SK-N-SH (cell line): ENCODE measurements at regions not wholly inside any gene's neighbourhood (a gene's known extent, or its start where the extent isn't known, plus 50 kb on each side); places are given as distances from the start of the nearest gene placed in this dataset.

Experiments
- CTCF ChIA-PET: fragments of 300-600, 350-600 bp; formaldehyde crosslinking; extraction: SDS; loops from one replicate; lab custom pipeline; 2021; lab: Yijun Ruan, JAX
- POLR2A ChIA-PET: fragments of 350-600 bp; sonication (Branson Sonifier 250); formaldehyde crosslinking; extraction: SDS; loops from one replicate; lab custom pipeline; 2020; ENCODE audit warnings: antibody characterized with exemption, inconsistent platforms; lab: Yijun Ruan, JAX
- DNase-seq: peaks from one replicate; pipeline ENCODE4 v3.0.0; 2012
- H2AFZ ChIP-seq: fragments of 200-600 bp; sonication (generic); 2 replicates; pipeline ENCODE4 v1.8.1; 2016; ENCODE audit warnings: antibody characterized with exemption, mild to moderate bottlenecking, low read depth
- H3F3A ChIP-seq: fragments of 200-600 bp; sonication (generic); replicated peaks from 2 replicates; pipeline ENCODE3; 2016; ENCODE audit warnings: antibody characterized with exemption, mild to moderate bottlenecking; ENCODE audit not compliant: insufficient read depth
- H3K27ac ChIP-seq, 2 experiments: fragments of 200-500 bp in 1 of 2; fragments of 200-600 bp in 1 of 2; sonication (Bioruptor generic) in 1 of 2; sonication (generic), shearing (Covaris generic) in 1 of 2; 2 replicates each; pipeline versions ENCODE4 v1.5.1 to v1.6.1; 2014 to 2016; ENCODE audit warnings: low read depth in 2 of 2, inconsistent platforms in 1 of 2, low read length in 1 of 2, mild to moderate bottlenecking in 1 of 2, mixed read lengths in 1 of 2
- H3K27me3 ChIP-seq: fragments of 200-600 bp; sonication (generic), shearing (Covaris generic); 2 replicates; pipeline ENCODE4 v1.6.1; 2016; ENCODE audit warnings: mixed run types; ENCODE audit not compliant: insufficient read depth
- H3K36me3 ChIP-seq, 2 experiments: fragments of 200-500 bp in 1 of 2; fragments of 200-600 bp in 1 of 2; sonication (Bioruptor generic) in 1 of 2; sonication (generic) in 1 of 2; replicated peaks in 1 of 2; 2 replicates each; pipeline versions ENCODE3 to v1.5.1; 2014 to 2016; ENCODE audit warnings: low read length in 1 of 2, mild to moderate bottlenecking in 1 of 2; ENCODE audit not compliant: insufficient read depth in 2 of 2, control insufficient read depth in 1 of 2
- H3K4me1 ChIP-seq, 2 experiments: fragments of 200-500 bp in 1 of 2; fragments of 200-600 bp in 1 of 2; sonication (Bioruptor generic) in 1 of 2; sonication (generic), shearing (Covaris generic) in 1 of 2; 2 replicates each; pipeline versions ENCODE4 v1.5.1 to v1.6.1; 2014 to 2016; ENCODE audit warnings: low read depth in 1 of 2, low read length in 1 of 2, mixed run types in 1 of 2; ENCODE audit not compliant: insufficient read depth in 2 of 2, control insufficient read depth in 1 of 2
- H3K4me2 ChIP-seq: fragments of 200-600 bp; sonication (generic), shearing (Covaris generic); 2 replicates; pipeline ENCODE4 v1.6.1; 2017; ENCODE audit warnings: mixed run types
- H3K4me3 ChIP-seq, 2 experiments: fragments of 200-500 bp in 1 of 2; fragments of 200-600 bp in 1 of 2; sonication (Bioruptor generic) in 1 of 2; sonication (generic), shearing (Covaris generic) in 1 of 2; 2 replicates each; pipeline versions ENCODE4 v1.5.1 to v1.8.1; 2014 to 2016; ENCODE audit warnings: low read depth in 2 of 2, inconsistent platforms in 1 of 2, low read length in 1 of 2, mild to moderate bottlenecking in 1 of 2, mixed read lengths in 1 of 2, moderate library complexity in 1 of 2
- H3K79me2 ChIP-seq: fragments of 200-600 bp; sonication (generic); 2 replicates; pipeline ENCODE4 v1.8.1; 2017; ENCODE audit warnings: mild to moderate bottlenecking; ENCODE audit not compliant: insufficient read depth
- H3K9ac ChIP-seq: fragments of 200-600 bp; sonication (generic); 2 replicates; pipeline ENCODE4 v1.6.1; 2017; ENCODE audit warnings: mixed run types
- H3K9me2 ChIP-seq: fragments of 200-600 bp; sonication (generic); 2 replicates; pipeline ENCODE4 v1.6.1; 2017; ENCODE audit warnings: mixed run types
- H3K9me3 ChIP-seq: fragments of 200-600 bp; sonication (generic); 2 replicates; pipeline ENCODE4 v1.6.1; 2017; ENCODE audit warnings: mixed run types, mild to moderate bottlenecking, moderate library complexity
- H4K20me1 ChIP-seq: fragments of 200-600 bp; sonication (generic); 2 replicates; pipeline ENCODE4 v1.6.1; 2017; ENCODE audit warnings: mild to moderate bottlenecking, mixed run types; ENCODE audit not compliant: insufficient read depth
- EP300 ChIP-seq, 2 experiments: IDR thresholded peaks; 2 replicates each; pipeline versions ENCODE4 v1.4.0 to v1.6.1; 2012; ENCODE audit warnings: borderline replicate concordance in 1 of 2, low read depth in 1 of 2, low read length in 1 of 2
- FOXM1 ChIP-seq: IDR thresholded peaks from 2 replicates; pipeline ENCODE4 v1.4.0; 2012; ENCODE audit warnings: low read depth, mild to moderate bottlenecking
- GATA2 ChIP-seq: sonication (generic); formaldehyde crosslinking; IDR thresholded peaks from 2 replicates; pipeline ENCODE4 v1.5.0; 2020; ENCODE audit warnings: mild to moderate bottlenecking, missing genetic modification reagents
- JUND ChIP-seq: IDR thresholded peaks from 2 replicates; pipeline ENCODE4 v1.4.0; 2012
- MEF2A ChIP-seq: IDR thresholded peaks from 2 replicates; pipeline ENCODE4 v1.4.0; 2012; ENCODE audit warnings: low read depth, borderline replicate concordance
- NFIC ChIP-seq: IDR thresholded peaks from 2 replicates; pipeline ENCODE4 v1.4.0; 2012; ENCODE audit warnings: borderline replicate concordance
- REST ChIP-seq: IDR thresholded peaks from 2 replicates; pipeline ENCODE4 v1.6.1; 2012; ENCODE audit warnings: mild to moderate bottlenecking, low read depth, low read length, moderate library complexity
- RXRA ChIP-seq: IDR thresholded peaks from 2 replicates; pipeline ENCODE4 v1.4.0; 2012; ENCODE audit warnings: low read depth, mild to moderate bottlenecking, borderline replicate concordance
- SMC3 ChIP-seq: IDR thresholded peaks from 2 replicates; pipeline ENCODE4 v1.6.1; 2012; ENCODE audit warnings: low read depth, low read length, improper control_type of control experiment
- TCF12 ChIP-seq: IDR thresholded peaks from 2 replicates; pipeline ENCODE4 v1.4.0; 2012
- YY1 ChIP-seq: IDR thresholded peaks from 2 replicates; pipeline ENCODE4 v1.4.0; 2012; ENCODE audit warnings: low read depth, mild to moderate bottlenecking
- WGBS: methylation state at CpG from one replicate; pipeline ENCODE4 v1.1.6; 2017; ENCODE audit warnings: low lambda C conversion rate; 5-methylcytosine and 5-hydroxymethylcytosine counted together

GRCh38 chr6:22958677-22959076, 389.3 kb downstream of the HDGFL1 start:
- no peak overlapping the region for H2AFZ ChIP-seq
- H3K27ac ChIP-seq, result no peak overlapping the region
- WGBS, result 92% methylated on average over 1 of the region's 1 CpG
- H4K20me1 ChIP-seq, result no peaks in the 10 kb centered on the region
- H3F3A ChIP-seq, result no peaks in the 10 kb centered on the region
- H3K9ac ChIP-seq, result no peak overlapping the region
- no peaks in the 10 kb centered on the region for H3K36me3 ChIP-seq
- no peaks in the 10 kb centered on the region for H3K9me2 ChIP-seq
- H3K4me1 ChIP-seq, result peaks cover 0 to 5% of the 10 kb centered on the region in 2 experiments; a peak in 2 of 4 replicates
- H3K4me3 ChIP-seq, result no peak overlapping the region
- H3K27me3 ChIP-seq, result no peaks in the 10 kb centered on the region
- no peaks in the 10 kb centered on the region for H3K9me3 ChIP-seq
- ChIA-PET CTCF (interaction anchor here (1.4 kb wide), 1 partner anchor 9 kb away, joined by 4 read pairs; no protein-coding TSS in a partner anchor), POLR2A (no interaction called here)
- no peak overlapping the region for H3K4me2 ChIP-seq
- DNase-seq, result no peak
- TF ChIP-seq SMC3, result no peak
- no peak for TF ChIP-seq FOXM1
- no peaks in the 10 kb centered on the region for H3K79me2 ChIP-seq

GRCh38 chr6:22959571-22959970, 390.2 kb downstream of the HDGFL1 start:
- 56% methylated on average over 2 of the region's 2 CpGs for WGBS
- Histone ChIP-seq H4K20me1 (no peaks in the 10 kb centered on the region), H3K27ac (no peak overlapping the region), H3K4me1 (peaks cover 0 to 5% of the 10 kb centered on the region in 2 experiments; a peak in 2 of 4 replicates), H2AFZ (no peak overlapping the region), H3K4me3 (no peak overlapping the region), H3K9me3 (no peaks in the 10 kb centered on the region), H3K4me2 (no peak overlapping the region), H3K9me2 (no peaks in the 10 kb centered on the region), H3K79me2 (no peaks in the 10 kb centered on the region), H3K27me3 (no peaks in the 10 kb centered on the region), H3F3A (no peaks in the 10 kb centered on the region), H3K36me3 (no peaks in the 10 kb centered on the region), H3K9ac (no peak overlapping the region)
- no peak for TF ChIP-seq REST
- TF ChIP-seq MEF2A, result no peak
- TF ChIP-seq EP300 (IDR thresholded peaks at IDR 0.05; ENCODE audit: borderline replicate concordance in 1 of 2, low read depth in 1 of 2, low read length in 1 of 2), result no peak
- TF ChIP-seq YY1, result no peak
- TF ChIP-seq JUND, result no peak
- no peak for TF ChIP-seq RXRA
- TF ChIP-seq GATA2 (CRISPR knock-in tag), result no peak
- TF ChIP-seq TCF12, result no peak
- no peak for TF ChIP-seq NFIC
- ChIA-PET POLR2A (no interaction called here), CTCF (no interaction called here)
- DNase-seq, result no peak
